Calu3 (cell line): ENCODE measurements at regions not wholly inside any gene's neighbourhood (a gene's known extent, or its start where the extent isn't known, plus 50 kb on each side); places are given as distances from the start of the nearest gene placed in this dataset.

Source experiments
- BruUV-seq: library from RNA; stranded (reverse); fragments of 400-500 nt; replicated peaks from 2 replicates; lab custom pipeline; 2021; lab: Mats Ljungman, UMichigan
- CTCF ChIA-PET: fragments of 300-600 bp; sonication (Branson Sonifier 250); formaldehyde crosslinking; loops from one replicate; lab custom pipeline; 2022; ENCODE audit warnings: antibody characterized with exemption; lab: Charles Lee
- DNase-seq: peaks from one replicate; pipeline ENCODE4 v3.0.0; 2022
- H3K27ac Mint-ChIP-seq: one replicate; pipeline ENCODE4 v1.8.0; 2022; ENCODE audit warnings: mixed read lengths; ENCODE audit not compliant: unreplicated experiment
- H3K27me3 Mint-ChIP-seq: one replicate; pipeline ENCODE4 v1.8.0; 2022; ENCODE audit warnings: mixed read lengths; ENCODE audit not compliant: unreplicated experiment
- H3K36me3 Mint-ChIP-seq: one replicate; pipeline ENCODE4 v1.8.0; 2022; ENCODE audit warnings: mild to moderate bottlenecking, moderate library complexity, mixed read lengths; ENCODE audit not compliant: insufficient read depth, unreplicated experiment
- H3K4me1 Mint-ChIP-seq: one replicate; pipeline ENCODE4 v1.8.0; 2022; ENCODE audit warnings: mild to moderate bottlenecking, low read depth, mixed read lengths; ENCODE audit not compliant: unreplicated experiment
- H3K4me3 Mint-ChIP-seq: one replicate; pipeline ENCODE4 v1.8.0; 2022; ENCODE audit warnings: mild to moderate bottlenecking, low read depth, moderate library complexity, mixed read lengths; ENCODE audit not compliant: unreplicated experiment
- H3K9me3 Mint-ChIP-seq: one replicate; pipeline ENCODE4 v1.8.0; 2022; ENCODE audit warnings: low read depth, mixed read lengths; ENCODE audit not compliant: unreplicated experiment
- intact Hi-C: fragments of 100-400 bp; cut with micrococcal nuclease; formaldehyde crosslinking; loops from one replicate; pipeline ENCODE4 v1.10.0; 2022; ENCODE audit not compliant: unreplicated experiment
- TF ChIP-seq, protein P1 (sequence below): fragments of 200-600 bp; IDR thresholded peaks from one replicate; pipeline ENCODE4 v1.8.0; 2022; ENCODE audit warnings: antibody characterized with exemption; ENCODE audit not compliant: unreplicated experiment

- Mint-ChIP-seq H3K36me3 (no peaks in the 10 kb centered on the region), H3K4me1 (no peaks in the 10 kb centered on the region), H3K9me3 (no peaks in the 10 kb centered on the region), H3K4me3 (no peak overlapping the region), H3K27ac (no peak overlapping the region), H3K27me3 (no peaks in the 10 kb centered on the region)
- BruUV-seq, result no TSS peak
- CTCF ChIA-PET, result no interaction called here
- intact Hi-C loops, result no loop called here
- TF ChIP-seq, protein P1, sequence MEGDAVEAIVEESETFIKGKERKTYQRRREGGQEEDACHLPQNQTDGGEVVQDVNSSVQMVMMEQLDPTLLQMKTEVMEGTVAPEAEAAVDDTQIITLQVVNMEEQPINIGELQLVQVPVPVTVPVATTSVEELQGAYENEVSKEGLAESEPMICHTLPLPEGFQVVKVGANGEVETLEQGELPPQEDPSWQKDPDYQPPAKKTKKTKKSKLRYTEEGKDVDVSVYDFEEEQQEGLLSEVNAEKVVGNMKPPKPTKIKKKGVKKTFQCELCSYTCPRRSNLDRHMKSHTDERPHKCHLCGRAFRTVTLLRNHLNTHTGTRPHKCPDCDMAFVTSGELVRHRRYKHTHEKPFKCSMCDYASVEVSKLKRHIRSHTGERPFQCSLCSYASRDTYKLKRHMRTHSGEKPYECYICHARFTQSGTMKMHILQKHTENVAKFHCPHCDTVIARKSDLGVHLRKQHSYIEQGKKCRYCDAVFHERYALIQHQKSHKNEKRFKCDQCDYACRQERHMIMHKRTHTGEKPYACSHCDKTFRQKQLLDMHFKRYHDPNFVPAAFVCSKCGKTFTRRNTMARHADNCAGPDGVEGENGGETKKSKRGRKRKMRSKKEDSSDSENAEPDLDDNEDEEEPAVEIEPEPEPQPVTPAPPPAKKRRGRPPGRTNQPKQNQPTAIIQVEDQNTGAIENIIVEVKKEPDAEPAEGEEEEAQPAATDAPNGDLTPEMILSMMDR, result no peak
- no peak for DNase-seq
These were observed 127.7 kb upstream of the BASP1 start for GRCh38 chr5:17089690-17090089.

- Mint-ChIP-seq H3K4me3 (no peak overlapping the region), H3K9me3 (no peaks in the 10 kb centered on the region), H3K27me3 (no peaks in the 10 kb centered on the region), H3K27ac (no peak overlapping the region), H3K36me3 (no peaks in the 10 kb centered on the region), H3K4me1 (no peaks in the 10 kb centered on the region)
- intact Hi-C loops, result no loop called here
- no peak for DNase-seq
- CTCF ChIA-PET, result interaction anchor here (0.6 to 0.7 kb wide), 5 partner anchors 41 to 1431 kb away, joined by 3 to 6 read pairs (median 3); no protein-coding TSS in a partner anchor
- TF ChIP-seq, protein P1, result no peak
- no TSS peak for BruUV-seq
These were observed 126.6 kb upstream of the BASP1 start for GRCh38 chr5:17090839-17091238.

GRCh38 chr5:17094830-17095229 lies 122.6 kb upstream of the BASP1 start:
- CTCF ChIA-PET, result no interaction called here
- no peaks in the 10 kb centered on the region for H3K27me3 Mint-ChIP-seq
- intact Hi-C loops, result no loop called here
- H3K4me1 Mint-ChIP-seq, result no peaks in the 10 kb centered on the region
- no TSS peak for BruUV-seq
- no peak overlapping the region for H3K27ac Mint-ChIP-seq
- no peak for DNase-seq
- no peaks in the 10 kb centered on the region for H3K9me3 Mint-ChIP-seq
- no peak overlapping the region for H3K4me3 Mint-ChIP-seq
- TF ChIP-seq, protein P1, result no peak
- no peaks in the 10 kb centered on the region for H3K36me3 Mint-ChIP-seq

- no peak for DNase-seq
- TF ChIP-seq, protein P1, result no peak
- CTCF ChIA-PET, result no interaction called here
- no TSS peak for BruUV-seq
- no peaks in the 10 kb centered on the region for H3K9me3 Mint-ChIP-seq
- intact Hi-C loops, result no loop called here
- no peaks in the 10 kb centered on the region for H3K4me1 Mint-ChIP-seq
- no peaks in the 10 kb centered on the region for H3K27me3 Mint-ChIP-seq
- H3K4me3 Mint-ChIP-seq, result no peak overlapping the region
- H3K27ac Mint-ChIP-seq, result no peak overlapping the region
- H3K36me3 Mint-ChIP-seq, result no peaks in the 10 kb centered on the region
These were observed 120.3 kb upstream of the BASP1 start for GRCh38 chr5:17096952-17097695.
